Breast epithelium (tissue), 3 donors: ENCODE measurements at regions not wholly inside any gene's neighbourhood (a gene's known extent, or its start where the extent isn't known, plus 50 kb on each side); places are given as distances from the start of the nearest gene placed in this dataset.

ENCODE experiments used
- CTCF ChIP-seq, 3 donors: fragments of 450-650 bp; IDR thresholded peaks; one replicate each; pipeline ENCODE4 v1.5.1; 2016 to 2017; ENCODE audit warnings: antibody characterized with exemption in 3 of 3, mild to moderate bottlenecking in 3 of 3, moderate library complexity in 3 of 3
- POLR2A ChIP-seq: fragments of 450-650 bp; IDR thresholded peaks from one replicate; pipeline ENCODE4 v1.6.1; 2016; ENCODE audit warnings: antibody characterized with exemption, mild to moderate bottlenecking, moderate library complexity
- POLR2AphosphoS5 ChIP-seq, 3 donors: sonication (generic); formaldehyde crosslinking; IDR thresholded peaks; one replicate each; pipeline ENCODE4 v1.6.1; 2017; ENCODE audit warnings: antibody characterized with exemption in 3 of 3

- TF ChIP-seq CTCF (IDR thresholded peaks at IDR 0.05), result no peak
- TF ChIP-seq POLR2A, result no peak
- TF ChIP-seq POLR2AphosphoS5 (IDR thresholded peaks at IDR 0.05), result no peak
Measured at GRCh38 chr6:51330971-51331370, 512.3 kb downstream of the TFAP2B start.
